NCI-H524 (cell line): ENCODE measurements at regions not wholly inside any gene's neighbourhood (a gene's known extent, or its start where the extent isn't known, plus 50 kb on each side); places are given as distances from the start of the nearest gene placed in this dataset.
A peak's percentile ranks its signal among the peaks of the same experiment; 100 is the strongest.

ENCODE experiments used
- DNase-seq, 2 experiments: peaks; one replicate each; lab custom pipeline; 2025; lab: John Stamatoyannopoulos, UW

DNA sequence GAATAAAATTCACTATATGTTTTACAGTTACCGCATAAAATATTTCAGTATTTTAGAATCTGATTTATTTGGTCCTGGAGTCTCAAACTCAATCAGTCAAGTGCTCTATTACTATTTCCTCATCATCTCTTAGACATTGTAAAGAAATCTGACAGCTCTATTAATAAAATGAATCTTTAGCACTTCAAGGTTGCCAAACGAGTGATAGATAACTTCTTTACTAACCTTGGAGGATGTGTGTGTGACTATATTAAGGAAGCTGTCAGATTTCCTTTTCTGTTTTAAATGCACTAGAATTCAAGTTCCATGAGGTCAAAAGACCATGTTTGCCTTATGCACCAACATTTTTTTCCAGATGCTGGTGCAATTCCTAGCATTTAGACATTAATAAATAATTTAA, 389.8 kb upstream of the AZI2 start:
- DNase-seq, result no peak

- DNase-seq, result no peak
Observed at GRCh38 chr3:28739647-28740046, 391.0 kb upstream of the AZI2 start.

- DNase-seq, result no peak
Observed at GRCh38 chr3:28743271-28743670, 394.6 kb upstream of the AZI2 start.

- no peak for DNase-seq
Observed at GRCh38 chr3:28743831-28744230, 395.2 kb upstream of the AZI2 start.

DNA sequence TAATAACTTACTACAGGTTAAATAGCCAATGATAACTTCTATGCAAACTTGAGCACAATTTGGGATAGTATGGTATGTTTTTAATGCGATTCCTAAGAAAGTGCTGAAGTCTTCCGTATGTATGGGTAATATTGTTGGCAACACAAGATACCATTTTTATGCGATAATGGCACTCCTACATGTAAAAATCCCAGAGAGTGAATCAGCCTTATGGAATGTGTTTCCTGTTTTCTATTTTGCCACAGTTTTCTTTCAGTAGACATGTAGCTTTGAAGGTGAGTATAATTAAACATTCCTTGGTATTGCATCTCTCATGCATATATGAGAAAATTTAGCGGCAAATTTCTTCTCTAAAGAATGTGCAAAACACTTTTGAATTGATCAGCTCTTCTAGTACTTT, 396.8 kb upstream of the AZI2 start:
- no peak for DNase-seq

GRCh38 chr3:28745916-28746617, 397.4 kb upstream of the AZI2 start:
- DNase-seq, result peak in 1 of 2 experiments; percentile 14

- no peak for DNase-seq
Observed at GRCh38 chr3:28746990-28747389, 398.4 kb upstream of the AZI2 start.

GRCh38 chr3:28751864-28752263, 403.2 kb upstream of the AZI2 start:
- DNase-seq, result no peak

DNA sequence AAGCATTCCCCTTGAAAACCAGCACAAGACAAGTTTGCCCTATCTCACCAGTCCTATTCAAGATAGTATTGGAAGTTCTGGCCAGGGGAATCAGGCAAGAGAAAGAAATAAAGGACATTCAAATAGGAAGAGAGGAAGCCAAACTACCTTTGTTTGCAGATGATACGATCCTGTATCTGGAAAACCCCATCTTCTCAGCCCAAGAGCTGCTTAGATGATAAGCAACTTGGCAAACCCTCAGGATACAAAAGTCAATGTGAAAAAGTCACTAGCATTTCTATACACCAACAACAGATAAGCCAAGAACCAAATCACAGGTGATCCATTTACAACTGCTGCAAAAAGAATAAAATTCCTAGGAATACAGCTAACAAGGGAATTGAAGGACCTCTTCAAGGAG, 403.7 kb upstream of the AZI2 start:
- no peak for DNase-seq

DNA sequence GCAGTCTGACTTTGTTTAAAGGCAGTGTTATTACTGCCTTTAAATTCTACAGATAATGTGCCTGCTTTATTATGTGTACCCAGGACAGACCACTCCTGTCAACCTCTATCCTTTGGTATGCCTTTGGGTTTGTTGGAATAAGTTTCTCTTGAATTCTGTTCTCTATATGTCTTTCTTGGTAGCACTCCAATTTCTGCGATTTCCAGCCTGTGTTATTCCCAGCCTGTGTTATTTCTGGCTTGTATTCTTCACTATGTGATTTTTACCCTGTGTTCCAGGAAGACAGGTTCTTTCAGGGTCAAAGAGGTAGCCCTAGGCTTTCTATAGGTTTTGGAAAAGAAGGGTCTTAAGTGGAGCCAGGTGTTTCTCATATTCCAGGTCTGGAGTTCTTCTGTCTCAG, 407.4 kb upstream of the AZI2 start:
- no peak for DNase-seq

GRCh38 chr3:28758115-28758514, 409.5 kb upstream of the AZI2 start:
- no peak for DNase-seq

DNA sequence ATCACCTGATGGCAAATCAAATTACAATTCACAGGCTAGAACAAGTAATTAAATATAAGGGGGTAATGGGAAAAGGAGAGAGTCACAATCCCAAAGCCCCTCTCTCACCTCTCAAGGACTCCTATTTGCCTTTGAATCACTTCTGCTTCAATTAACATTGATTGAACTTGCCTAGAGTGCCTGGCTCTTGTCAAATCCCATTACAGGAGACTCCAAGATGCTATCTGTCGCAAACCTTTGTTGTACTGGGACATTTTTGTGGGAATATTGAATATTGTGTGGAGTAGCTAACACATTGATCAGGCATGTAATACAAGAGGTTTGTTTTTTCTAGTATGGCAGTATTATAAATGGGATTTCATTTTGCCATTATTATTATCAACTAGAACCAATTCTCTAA, 412.8 kb upstream of the AZI2 start:
- DNase-seq, result no peak

- no peak for DNase-seq
Observed at GRCh38 chr3:28765194-28765593, 416.6 kb upstream of the AZI2 start.

DNA sequence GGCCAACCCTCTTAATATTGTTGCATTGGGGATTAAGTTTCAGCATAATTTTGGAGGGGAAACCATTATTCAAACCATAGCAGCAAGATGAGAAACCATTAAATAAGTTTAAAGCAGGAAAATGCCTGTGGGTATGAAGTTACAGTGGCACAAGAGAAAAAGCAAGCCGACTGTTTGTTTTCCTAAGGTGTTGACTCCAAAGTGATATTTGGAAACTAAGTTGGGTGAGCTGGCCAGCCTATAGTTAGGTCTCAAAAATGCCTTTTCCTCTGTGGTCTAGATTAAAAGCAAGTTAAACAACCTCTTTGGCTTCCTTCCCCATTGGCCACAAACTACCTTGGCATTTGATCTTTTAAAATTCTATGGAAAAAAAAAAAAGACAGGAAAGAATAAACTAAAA, 419.8 kb upstream of the AZI2 start:
- no peak for DNase-seq

GRCh38 chr3:28777806-28778475, 429.3 kb upstream of the AZI2 start:
- no peak for DNase-seq

DNA sequence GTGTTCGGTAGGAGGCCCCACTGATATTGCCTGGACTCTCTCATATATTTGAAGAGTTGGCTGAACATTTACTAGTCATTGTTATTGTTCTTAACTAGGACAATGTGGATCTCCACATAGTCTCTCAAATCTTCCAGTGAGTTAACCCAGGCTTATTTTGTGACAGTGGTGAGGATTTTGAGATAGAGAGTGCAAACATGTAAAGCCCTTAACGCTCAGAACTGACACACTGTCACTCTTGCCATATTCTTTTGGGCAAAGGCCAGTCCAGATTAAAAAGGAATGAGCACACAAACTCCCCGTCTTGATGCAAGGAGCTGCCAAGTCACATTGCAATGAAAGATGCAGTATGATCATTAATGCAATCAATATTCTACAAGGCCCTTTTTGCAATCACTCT, 431.9 kb upstream of the AZI2 start:
- no peak for DNase-seq

DNA sequence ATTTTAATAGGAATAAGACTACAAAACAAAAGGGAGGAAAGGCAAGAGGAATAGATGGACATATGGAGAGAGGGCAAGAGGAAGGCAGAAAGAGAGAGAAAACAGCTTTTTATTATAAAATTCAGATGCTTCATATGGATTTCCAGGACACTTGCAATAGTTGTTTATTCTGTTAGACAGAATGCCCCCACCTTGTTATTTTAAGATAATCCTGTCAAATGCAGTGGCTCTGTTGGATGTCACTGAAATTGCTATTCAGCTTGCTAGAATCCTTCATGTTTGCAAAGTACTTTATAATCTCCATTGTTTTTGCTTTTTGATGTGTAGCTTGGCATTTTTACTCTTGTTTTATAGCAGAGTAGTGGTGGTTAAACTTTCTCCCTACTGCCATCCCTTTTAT, 432.4 kb upstream of the AZI2 start:
- no peak for DNase-seq

DNA sequence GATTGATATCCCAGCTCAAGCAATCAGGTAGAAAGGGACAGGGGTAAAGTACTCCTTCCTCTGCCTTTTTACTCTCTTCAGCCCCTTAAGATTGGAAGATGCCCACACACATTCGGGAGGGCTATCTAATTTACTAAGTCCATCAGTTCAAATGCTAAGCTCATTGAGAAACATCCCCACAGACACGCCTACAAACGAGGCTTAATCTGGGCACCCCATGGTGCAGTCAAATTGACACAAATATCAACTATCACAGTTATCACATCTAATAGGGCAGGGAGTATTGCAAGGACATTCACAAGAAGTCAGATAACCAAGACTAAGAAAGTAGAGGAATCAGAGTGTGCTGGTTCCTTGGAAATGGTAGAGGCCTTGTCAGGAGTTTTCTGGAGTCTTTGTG, 437.8 kb upstream of the AZI2 start:
- no peak for DNase-seq

- DNase-seq, result no peak
Observed at GRCh38 chr3:28788571-28788970, 439.9 kb upstream of the AZI2 start.

GRCh38 chr3:28791713-28792255, 443.2 kb upstream of the AZI2 start:
- no peak for DNase-seq

- DNase-seq, result no peak
Observed at GRCh38 chr3:28792604-28793003, 444.0 kb upstream of the AZI2 start.

- DNase-seq, result no peak
Observed at GRCh38 chr3:28799084-28799483, 450.5 kb upstream of the AZI2 start.

DNA sequence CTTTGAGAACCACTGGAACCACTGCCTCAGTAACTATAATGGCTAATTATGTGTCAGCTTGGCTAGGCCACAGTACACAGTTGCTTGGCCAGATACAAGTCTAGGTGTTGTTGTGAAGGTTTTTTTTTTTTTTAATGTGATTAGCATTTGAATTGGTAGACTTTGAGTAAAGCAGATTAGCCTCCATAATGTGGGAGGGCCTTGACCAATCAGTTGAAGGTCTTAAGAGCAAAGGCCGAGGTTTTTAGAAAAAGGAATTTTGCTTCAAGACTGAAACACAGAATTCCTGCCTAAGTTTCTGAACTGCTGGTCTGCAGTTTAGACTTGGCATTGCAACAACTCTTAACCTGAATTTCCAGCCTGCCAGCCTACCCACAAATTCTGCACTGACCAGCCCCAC, 451.6 kb upstream of the AZI2 start:
- no peak for DNase-seq

- peak in 1 of 2 experiments; percentile 40 for DNase-seq
Observed at GRCh38 chr3:28808068-28808467, 459.4 kb upstream of the AZI2 start.
